ENCODE measurements at regions not wholly inside any gene's neighbourhood (a gene's known extent, or its start where the extent isn't known, plus 50 kb on each side); places are given as distances from the start of the nearest gene placed in this dataset.

DNA sequence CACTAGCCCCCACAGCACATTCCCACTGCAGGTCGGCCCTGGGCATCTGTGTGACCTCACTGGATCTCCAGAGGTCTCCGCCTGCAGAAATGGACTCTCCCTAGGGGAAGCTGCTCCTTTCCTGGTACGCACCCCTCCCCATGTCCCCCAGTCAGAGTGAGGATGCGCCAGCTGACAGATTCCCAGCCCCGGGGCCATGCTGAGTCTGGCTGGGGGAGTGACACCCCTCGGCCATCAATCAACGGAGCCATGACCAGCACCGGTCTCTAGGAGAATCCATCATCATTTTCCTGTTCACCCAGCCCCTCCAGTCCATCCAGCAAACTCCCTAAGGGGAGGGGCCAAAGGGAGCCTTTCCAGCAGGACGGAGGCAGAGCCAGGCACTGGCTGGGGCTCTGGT, 68.7 kb upstream of the PAX7 start:
- Histone ChIP-seq H3K27ac (ENCODE audit: low read length) (no peak overlapping the region), H3K27me3 (ENCODE audit: control insufficient read depth, insufficient read depth, low read length) (no peaks in the 10 kb centered on the region)
- no peak for DNase-seq (ENCODE audit: low read depth, low spot score)

DNA sequence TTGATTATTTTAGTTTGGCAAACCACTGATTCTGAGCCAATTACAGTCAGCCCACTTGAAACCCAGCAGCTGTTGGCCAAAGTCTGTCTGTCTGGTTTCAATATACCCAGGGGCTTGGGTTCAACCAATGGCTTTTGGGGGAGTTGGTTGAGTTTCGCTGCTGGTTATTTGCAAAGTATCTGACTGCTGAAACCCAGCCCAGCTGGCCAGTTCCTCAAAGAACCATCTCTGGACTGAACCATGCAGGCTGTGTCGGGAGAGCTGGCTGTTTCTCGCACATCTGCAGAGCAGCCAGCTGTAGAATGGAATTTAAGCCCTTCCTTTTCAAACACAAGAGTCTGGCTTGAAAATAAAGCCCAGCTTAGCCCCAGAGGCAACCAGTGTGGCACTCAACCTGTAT, 66.0 kb upstream of the PAX7 start:
- no peaks in the 10 kb centered on the region for H3K27me3 ChIP-seq (ENCODE audit: control insufficient read depth, insufficient read depth, low read length)
- DNase-seq (ENCODE audit: low read depth, low spot score): no peak
- no peaks in the 10 kb centered on the region for H3K9me3 ChIP-seq (ENCODE audit: control insufficient read depth, insufficient read depth, low read length)
- H3K36me3 ChIP-seq (ENCODE audit: control insufficient read depth, insufficient read depth, low read length): no peaks in the 10 kb centered on the region
- no CpG with 5 or more reads among the region's 3 CpGs for WGBS (ENCODE audit: insufficient coverage, insufficient read length)
- peaks cover 2% of the 10 kb centered on the region; the same call in 1 of the 2 replicates for H3K4me1 ChIP-seq (ENCODE audit: control insufficient read depth, insufficient read depth, low read length)
- H3K27ac ChIP-seq (ENCODE audit: low read length): no peak overlapping the region
- no peak overlapping the region for H3K4me3 ChIP-seq (ENCODE audit: low read length)

More for the DNA sequence above, 68.7 kb upstream of the PAX7 start:
- WGBS (ENCODE audit: insufficient coverage, insufficient read length): no CpG with 5 or more reads among the region's 9 CpGs
- H3K9me3 ChIP-seq (ENCODE audit: control insufficient read depth, insufficient read depth, low read length): no peaks in the 10 kb centered on the region
- H3K4me1 ChIP-seq (ENCODE audit: control insufficient read depth, insufficient read depth, low read length): peaks cover 3% of the 10 kb centered on the region
- H3K4me3 ChIP-seq (ENCODE audit: low read length): no peak overlapping the region
- H3K36me3 ChIP-seq (ENCODE audit: control insufficient read depth, insufficient read depth, low read length): no peaks in the 10 kb centered on the region

DNA sequence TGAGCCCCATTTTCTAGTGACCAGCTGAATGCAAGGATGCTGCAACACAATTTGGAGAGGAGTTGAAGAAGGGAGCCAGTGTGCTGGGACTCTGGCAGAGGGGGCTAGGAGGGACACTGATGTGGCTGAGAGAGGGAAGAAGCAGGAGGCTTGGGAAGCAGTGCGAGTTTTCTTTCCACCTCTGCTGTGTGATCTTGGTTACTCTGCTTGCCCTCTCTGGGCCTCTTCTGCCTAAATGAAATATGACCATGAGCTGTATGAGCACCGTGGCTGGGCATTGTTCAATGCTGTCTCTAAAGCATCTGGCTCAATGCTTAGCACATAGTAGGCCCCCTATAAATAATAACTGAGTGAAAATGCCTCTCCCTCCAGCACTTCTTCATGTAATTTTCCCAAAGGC, 65.3 kb upstream of the PAX7 start:
- WGBS (ENCODE audit: insufficient coverage, insufficient read length): no CpG with 5 or more reads among the region's 2 CpGs
- H3K36me3 ChIP-seq (ENCODE audit: control insufficient read depth, insufficient read depth, low read length): no peaks in the 10 kb centered on the region
- no peak overlapping the region for H3K4me3 ChIP-seq (ENCODE audit: low read length)
- no peaks in the 10 kb centered on the region for H3K9me3 ChIP-seq (ENCODE audit: control insufficient read depth, insufficient read depth, low read length)
- no peak for DNase-seq (ENCODE audit: low read depth, low spot score)
- H3K27me3 ChIP-seq (ENCODE audit: control insufficient read depth, insufficient read depth, low read length): no peaks in the 10 kb centered on the region
- peaks cover 2% of the 10 kb centered on the region; the same call in 1 of the 2 replicates for H3K4me1 ChIP-seq (ENCODE audit: control insufficient read depth, insufficient read depth, low read length)
- no peak overlapping the region for H3K27ac ChIP-seq (ENCODE audit: low read length)

DNA sequence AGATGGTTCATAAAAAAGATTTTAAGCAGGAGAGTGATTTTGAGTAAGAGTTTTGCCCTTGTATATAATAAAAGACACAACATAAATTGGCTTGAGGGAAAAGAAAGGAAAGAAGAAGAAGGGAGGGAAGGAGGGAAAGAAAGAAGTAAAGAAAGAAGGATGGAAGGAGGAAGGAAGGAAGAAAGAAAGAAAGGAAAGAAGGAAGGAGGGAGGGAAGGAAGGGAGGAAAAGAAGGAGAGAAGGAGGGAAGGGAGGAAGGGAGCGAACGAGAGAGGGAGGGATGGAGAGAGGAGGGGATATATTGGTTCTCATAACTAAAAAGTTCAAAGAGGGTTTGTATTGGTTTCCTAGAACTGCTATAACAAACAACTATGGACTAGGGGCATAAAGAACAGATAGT, 62.2 kb upstream of the PAX7 start:
- no peaks in the 10 kb centered on the region for H3K36me3 ChIP-seq (ENCODE audit: control insufficient read depth, insufficient read depth, low read length)
- no peak overlapping the region for H3K27ac ChIP-seq (ENCODE audit: low read length)
- no peaks in the 10 kb centered on the region for H3K9me3 ChIP-seq (ENCODE audit: control insufficient read depth, insufficient read depth, low read length)
- no peak overlapping the region for H3K4me3 ChIP-seq (ENCODE audit: low read length)
- no peak for DNase-seq (ENCODE audit: low read depth, low spot score)
- H3K27me3 ChIP-seq (ENCODE audit: control insufficient read depth, insufficient read depth, low read length): no peaks in the 10 kb centered on the region
- peaks cover 2% of the 10 kb centered on the region; the same call in 1 of the 2 replicates for H3K4me1 ChIP-seq (ENCODE audit: control insufficient read depth, insufficient read depth, low read length)
- WGBS (ENCODE audit: insufficient coverage, insufficient read length): 100% methylated on average over 2 of the region's 2 CpGs

DNA sequence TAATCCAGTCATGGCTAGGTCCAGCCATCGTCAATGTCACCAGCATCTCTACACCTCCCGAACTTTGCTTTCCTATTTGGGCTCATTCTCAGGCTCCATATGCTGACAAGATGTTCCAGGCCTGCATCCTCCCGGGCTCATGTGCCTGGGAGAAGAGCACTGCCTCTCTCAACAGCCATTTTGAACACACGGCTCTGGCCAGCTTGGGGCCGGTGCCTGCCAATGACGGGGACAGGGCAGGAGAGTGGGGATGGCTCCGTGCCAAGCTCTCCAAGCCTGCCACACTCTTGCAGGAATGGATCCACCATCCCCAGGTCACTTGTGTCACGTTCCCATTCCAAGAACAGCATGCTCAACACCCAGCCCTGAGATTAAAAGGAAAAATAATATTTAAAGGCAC, 61.4 kb upstream of the PAX7 start:
- no peaks in the 10 kb centered on the region for H3K36me3 ChIP-seq (ENCODE audit: control insufficient read depth, insufficient read depth, low read length)

DNA sequence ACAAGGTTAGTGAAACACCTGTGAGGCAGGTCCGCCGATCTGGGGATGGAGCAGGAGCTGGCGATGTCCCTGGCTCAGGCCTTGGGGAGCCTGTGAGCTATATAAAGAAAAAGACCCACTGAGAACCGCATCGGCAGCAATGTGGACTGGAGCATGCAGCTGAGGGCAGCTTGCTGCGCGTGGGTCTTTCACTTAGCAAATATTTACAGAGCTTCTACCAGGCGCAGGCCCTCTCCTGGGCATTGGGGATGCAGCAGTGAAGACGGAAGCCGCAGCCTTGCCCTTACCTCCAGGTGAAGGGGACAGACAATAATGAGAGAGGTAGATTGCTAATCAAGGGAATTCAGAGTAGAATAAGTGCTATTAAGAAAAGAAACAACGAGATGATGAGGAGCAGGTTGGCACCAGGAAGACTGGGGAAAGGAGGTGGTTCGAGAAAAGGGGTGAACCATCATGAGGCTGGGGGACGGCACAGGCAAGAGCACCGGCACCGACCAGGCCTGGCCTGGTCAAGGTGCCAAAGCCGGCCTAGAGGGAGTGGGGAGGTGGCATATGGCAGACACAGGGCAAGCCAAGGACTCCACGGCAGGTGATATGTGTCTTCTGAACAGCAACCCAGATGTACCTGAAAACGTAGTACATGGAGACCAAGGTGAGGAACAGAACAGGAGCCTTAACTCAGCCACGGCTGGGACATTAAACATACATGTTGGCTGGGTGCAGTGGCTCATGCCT, 60.7 kb upstream of the PAX7 start:
- DNase-seq (ENCODE audit: low read depth, low spot score): no peak
- Histone ChIP-seq H3K27ac (ENCODE audit: low read length) (no peak overlapping the region), H3K9me3 (ENCODE audit: control insufficient read depth, insufficient read depth, low read length) (no peaks in the 10 kb centered on the region), H3K4me1 (ENCODE audit: control insufficient read depth, insufficient read depth, low read length) (peaks cover 2% of the 10 kb centered on the region; the same call in 1 of the 2 replicates), H3K4me3 (ENCODE audit: low read length) (no peak overlapping the region), H3K27me3 (ENCODE audit: control insufficient read depth, insufficient read depth, low read length) (no peaks in the 10 kb centered on the region), H3K36me3 (ENCODE audit: control insufficient read depth, insufficient read depth, low read length) (no peaks in the 10 kb centered on the region)
- no CpG with 5 or more reads among the region's 19 CpGs for WGBS (ENCODE audit: insufficient coverage, insufficient read length)

More for the DNA sequence above, 61.4 kb upstream of the PAX7 start:
- WGBS (ENCODE audit: insufficient coverage, insufficient read length): no CpG with 5 or more reads among the region's 8 CpGs
- Histone ChIP-seq H3K9me3 (ENCODE audit: control insufficient read depth, insufficient read depth, low read length) (no peaks in the 10 kb centered on the region), H3K27me3 (ENCODE audit: control insufficient read depth, insufficient read depth, low read length) (no peaks in the 10 kb centered on the region), H3K4me1 (ENCODE audit: control insufficient read depth, insufficient read depth, low read length) (peaks cover 2% of the 10 kb centered on the region; the same call in 1 of the 2 replicates), H3K27ac (ENCODE audit: low read length) (no peak overlapping the region), H3K4me3 (ENCODE audit: low read length) (no peak overlapping the region)
- no peak for DNase-seq (ENCODE audit: low read depth, low spot score)

DNA sequence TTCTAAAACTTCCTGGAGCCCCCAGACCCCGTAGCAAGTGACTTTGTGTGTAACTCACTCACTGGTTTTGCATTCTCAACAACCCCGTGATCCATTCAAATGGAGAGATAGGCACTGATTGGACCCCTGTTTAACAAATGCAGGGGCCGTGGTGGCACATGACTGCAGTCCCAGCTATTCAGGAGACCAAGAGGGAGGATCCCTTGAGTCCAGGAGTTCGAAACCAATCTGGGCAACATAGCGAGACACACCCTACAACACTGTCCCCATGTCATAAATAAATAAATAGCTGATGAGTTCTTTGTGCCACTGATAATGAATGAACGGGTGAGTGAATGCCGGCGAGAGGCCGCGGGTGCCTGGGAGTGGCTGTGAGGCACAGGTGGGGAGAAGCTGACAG, 59.4 kb upstream of the PAX7 start:
- H3K9me3 ChIP-seq (ENCODE audit: control insufficient read depth, insufficient read depth, low read length): no peaks in the 10 kb centered on the region
- no peak overlapping the region for H3K27ac ChIP-seq (ENCODE audit: low read length)
- peaks cover 2% of the 10 kb centered on the region; the same call in 1 of the 2 replicates for H3K4me1 ChIP-seq (ENCODE audit: control insufficient read depth, insufficient read depth, low read length)
- no peak overlapping the region for H3K4me3 ChIP-seq (ENCODE audit: low read length)
- WGBS (ENCODE audit: insufficient coverage, insufficient read length): no CpG with 5 or more reads among the region's 10 CpGs
- DNase-seq (ENCODE audit: low read depth, low spot score): no peak
- H3K36me3 ChIP-seq (ENCODE audit: control insufficient read depth, insufficient read depth, low read length): no peaks in the 10 kb centered on the region
- H3K27me3 ChIP-seq (ENCODE audit: control insufficient read depth, insufficient read depth, low read length): no peaks in the 10 kb centered on the region

DNA sequence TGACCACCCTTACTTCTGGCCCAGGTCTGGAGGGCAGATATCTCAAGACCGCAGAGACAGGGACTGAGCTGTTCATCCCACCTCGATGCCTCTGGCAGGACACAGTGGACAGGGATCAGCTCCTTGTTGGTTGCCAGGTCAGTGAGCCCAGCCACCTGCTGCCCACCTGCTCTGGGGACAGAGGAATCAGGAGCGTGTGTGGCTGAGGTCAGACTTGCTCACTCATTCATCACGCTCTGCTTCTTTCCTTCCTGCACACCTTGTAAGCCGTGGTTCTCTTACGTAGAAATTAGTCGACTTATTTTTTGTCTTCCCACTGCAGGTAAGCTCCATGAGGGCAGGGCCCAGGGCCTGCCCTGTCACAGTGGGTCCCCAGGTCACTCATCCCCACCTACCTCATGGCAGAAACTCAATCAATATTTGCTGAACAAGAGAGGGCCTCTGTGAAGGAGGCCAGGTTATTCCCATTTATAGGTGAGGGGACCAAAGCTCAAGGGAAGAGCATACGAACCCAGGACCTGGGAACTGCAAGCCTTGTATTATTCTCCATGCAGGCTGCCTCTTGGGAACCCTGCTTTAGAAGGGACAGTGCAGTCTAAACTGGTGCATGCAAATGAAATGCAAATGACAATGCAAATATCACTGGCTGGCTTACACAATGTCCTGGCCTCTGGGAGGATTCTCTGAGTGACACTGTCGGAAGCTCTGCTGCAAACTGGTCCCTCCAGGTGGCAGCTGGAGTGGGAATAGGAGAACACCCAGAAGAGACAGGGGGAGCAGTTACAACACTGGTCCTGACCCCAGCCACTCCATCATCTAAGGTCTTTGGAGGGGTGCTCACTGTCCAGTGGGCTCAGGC, 58.4 kb upstream of the PAX7 start:
- no peak overlapping the region for H3K27ac ChIP-seq (ENCODE audit: low read length)
- H3K4me1 ChIP-seq (ENCODE audit: control insufficient read depth, insufficient read depth, low read length): peaks cover under 1% of the 10 kb centered on the region; the same call in 1 of the 2 replicates
- H3K27me3 ChIP-seq (ENCODE audit: control insufficient read depth, insufficient read depth, low read length): no peaks in the 10 kb centered on the region
- no peaks in the 10 kb centered on the region for H3K9me3 ChIP-seq (ENCODE audit: control insufficient read depth, insufficient read depth, low read length)
- no peak overlapping the region for H3K4me3 ChIP-seq (ENCODE audit: low read length)
- no CpG with 5 or more reads among the region's 9 CpGs for WGBS (ENCODE audit: insufficient coverage, insufficient read length)
- no peak for DNase-seq (ENCODE audit: low read depth, low spot score)
- H3K36me3 ChIP-seq (ENCODE audit: control insufficient read depth, insufficient read depth, low read length): no peaks in the 10 kb centered on the region

DNA sequence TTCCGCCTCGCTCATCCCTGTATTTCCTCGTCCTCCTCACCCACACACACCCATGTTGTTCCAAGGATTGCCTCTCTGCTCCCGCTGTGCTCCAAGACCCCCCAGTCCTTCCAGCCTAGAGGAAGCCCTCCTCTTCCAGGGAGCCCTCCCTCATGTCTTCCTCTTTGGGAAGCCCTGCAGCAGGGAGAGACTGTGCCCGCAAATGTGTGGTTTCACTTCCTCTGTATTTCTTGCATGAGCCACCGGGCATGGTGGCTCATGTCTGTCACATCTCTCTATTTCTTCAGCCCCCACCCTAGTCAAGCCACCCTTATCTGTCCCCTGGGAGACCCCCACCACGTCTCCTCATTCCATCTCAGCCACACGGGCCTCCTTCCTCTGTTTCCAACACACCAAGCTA, 57.5 kb upstream of the PAX7 start:
- H3K36me3 ChIP-seq (ENCODE audit: control insufficient read depth, insufficient read depth, low read length): no peaks in the 10 kb centered on the region
- DNase-seq (ENCODE audit: low read depth, low spot score): no peak
- no peaks in the 10 kb centered on the region for H3K9me3 ChIP-seq (ENCODE audit: control insufficient read depth, insufficient read depth, low read length)
- H3K27me3 ChIP-seq (ENCODE audit: control insufficient read depth, insufficient read depth, low read length): no peaks in the 10 kb centered on the region
- H3K4me3 ChIP-seq (ENCODE audit: low read length): no peak overlapping the region
- no peak overlapping the region for H3K27ac ChIP-seq (ENCODE audit: low read length)
- WGBS (ENCODE audit: insufficient coverage, insufficient read length): no CpG with 5 or more reads among the region's 8 CpGs
- H3K4me1 ChIP-seq (ENCODE audit: control insufficient read depth, insufficient read depth, low read length): no peaks in the 10 kb centered on the region

DNA sequence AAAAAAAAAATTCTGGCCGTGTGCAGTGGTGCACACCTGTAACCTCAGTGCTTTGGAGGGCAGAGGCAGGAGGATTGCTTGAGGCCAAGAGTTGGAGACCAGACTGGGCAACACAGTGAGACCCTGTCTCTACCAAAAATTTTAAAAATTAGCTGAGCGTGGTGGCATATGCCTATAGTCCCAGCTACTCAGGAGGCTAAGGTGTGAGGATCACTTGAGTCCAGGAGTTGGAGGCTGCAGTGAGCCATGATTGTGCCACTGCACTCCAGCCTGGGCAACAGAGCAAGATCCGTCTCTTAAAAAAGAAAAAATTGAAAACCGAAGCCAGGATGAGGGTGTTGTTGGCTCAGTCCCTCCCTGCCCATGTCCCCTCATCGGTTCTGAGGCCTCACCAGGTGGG, 55.9 kb upstream of the PAX7 start:
- Histone ChIP-seq H3K4me3 (ENCODE audit: low read length) (no peak overlapping the region), H3K27ac (ENCODE audit: low read length) (no peak overlapping the region), H3K27me3 (ENCODE audit: control insufficient read depth, insufficient read depth, low read length) (no peaks in the 10 kb centered on the region), H3K4me1 (ENCODE audit: control insufficient read depth, insufficient read depth, low read length) (no peaks in the 10 kb centered on the region), H3K36me3 (ENCODE audit: control insufficient read depth, insufficient read depth, low read length) (no peaks in the 10 kb centered on the region), H3K9me3 (ENCODE audit: control insufficient read depth, insufficient read depth, low read length) (no peaks in the 10 kb centered on the region)
- no CpG with 5 or more reads among the region's 5 CpGs for WGBS (ENCODE audit: insufficient coverage, insufficient read length)
- DNase-seq (ENCODE audit: low read depth, low spot score): no peak
